CD4-positive, alpha-beta T cell (primary cell): ENCODE measurements at regions not wholly inside any gene's neighbourhood (a gene's known extent, or its start where the extent isn't known, plus 50 kb on each side); places are given as distances from the start of the nearest gene placed in this dataset.

Experiments used
- ATAC-seq: fragments of 200-7000 bp; cut with Tn5 transposase; one replicate; pipeline ENCODE4 v1.10.0; 2022; ENCODE audit warnings: mild to moderate bottlenecking; ENCODE audit not compliant: poor library complexity
- CTCF ChIA-PET: fragments of 350-600 bp; sonication (Branson Sonifier 250); formaldehyde crosslinking; loops from one replicate; lab custom pipeline; 2021; ENCODE audit warnings: antibody characterized with exemption, inconsistent platforms; lab: Charles Lee
- POLR2A ChIA-PET: fragments of 350-600 bp; sonication (Branson Sonifier 250); formaldehyde crosslinking; loops from one replicate; lab custom pipeline; 2021; ENCODE audit warnings: antibody characterized with exemption, inconsistent platforms; lab: Charles Lee
- DNase-seq, 14 experiments: peaks; one replicate each; pipeline ENCODE4 v3.0.0-alpha.2; 2013 to 2020; ENCODE audit warnings: mixed read lengths in 2 of 14
- H3K27ac ChIP-seq, 2 donors: one replicate each; pipeline versions ENCODE4 v1.5.1 to v1.7.0; 2013; ENCODE audit warnings: low read length in 2 of 2, low read depth in 1 of 2, mild to moderate bottlenecking in 1 of 2
- H3K27me3 ChIP-seq, 2 experiments: 1 replicate in 1 of 2; 2 replicates in 1 of 2; pipeline versions ENCODE4 v1.6.1 to v1.7.0; 2013; ENCODE audit warnings: low read length in 2 of 2, control low read depth in 1 of 2, mild to moderate bottlenecking in 1 of 2, moderate library complexity in 1 of 2; ENCODE audit not compliant: insufficient read depth in 2 of 2, control insufficient read depth in 1 of 2
- H3K36me3 ChIP-seq: one replicate; pipeline ENCODE4 v1.6.1; 2013; ENCODE audit warnings: low read length, control low read depth; ENCODE audit not compliant: insufficient read depth
- H3K4me1 ChIP-seq: one replicate; pipeline ENCODE4 v1.6.1; 2013; ENCODE audit warnings: low read length, control low read depth; ENCODE audit not compliant: insufficient read depth
- H3K4me3 ChIP-seq: one replicate; pipeline ENCODE4 v1.5.1; 2013; ENCODE audit warnings: mild to moderate bottlenecking, low read length, moderate library complexity
- H3K9me3 ChIP-seq, 2 experiments: 1 replicate in 1 of 2; 2 replicates in 1 of 2; pipeline versions ENCODE4 v1.6.1 to v1.7.0; 2013; ENCODE audit warnings: low read length in 2 of 2, mild to moderate bottlenecking in 2 of 2, control low read depth in 1 of 2, moderate library complexity in 1 of 2; ENCODE audit not compliant: control insufficient read depth in 1 of 2, insufficient read depth in 1 of 2
- H3K27ac Mint-ChIP-seq: one replicate; pipeline ENCODE4 v1.8.0; 2020; ENCODE audit warnings: mixed read lengths
- H3K27me3 Mint-ChIP-seq: one replicate; pipeline ENCODE4 v1.8.0; 2021; ENCODE audit warnings: mixed read lengths
- H3K36me3 Mint-ChIP-seq: one replicate; pipeline ENCODE4 v1.8.0; 2021; ENCODE audit warnings: low read depth, mixed read lengths
- H3K4me1 Mint-ChIP-seq: one replicate; pipeline ENCODE4 v1.8.0; 2021; ENCODE audit warnings: low read depth, mixed read lengths
- H3K4me3 Mint-ChIP-seq: one replicate; pipeline ENCODE4 v1.8.0; 2020; ENCODE audit warnings: mild to moderate bottlenecking, mixed read lengths
- H3K9me3 Mint-ChIP-seq: one replicate; pipeline ENCODE4 v1.8.0; 2020; ENCODE audit warnings: mixed read lengths
- intact Hi-C, 2 experiments: fragments of 100-400 bp; cut with DNase I in 1 of 2; cut with micrococcal nuclease in 1 of 2; formaldehyde crosslinking; loops; one replicate each; pipeline versions ENCODE4 v1.15.1 to v1.9.0; 2023 to 2025; cut with DNase I, micrococcal nuclease
- TF ChIP-seq, protein P1 (sequence below): fragments of 200-600 bp; IDR thresholded peaks from one replicate; pipeline ENCODE4 v1.8.0; 2022; ENCODE audit warnings: antibody characterized with exemption, mild to moderate bottlenecking

DNA sequence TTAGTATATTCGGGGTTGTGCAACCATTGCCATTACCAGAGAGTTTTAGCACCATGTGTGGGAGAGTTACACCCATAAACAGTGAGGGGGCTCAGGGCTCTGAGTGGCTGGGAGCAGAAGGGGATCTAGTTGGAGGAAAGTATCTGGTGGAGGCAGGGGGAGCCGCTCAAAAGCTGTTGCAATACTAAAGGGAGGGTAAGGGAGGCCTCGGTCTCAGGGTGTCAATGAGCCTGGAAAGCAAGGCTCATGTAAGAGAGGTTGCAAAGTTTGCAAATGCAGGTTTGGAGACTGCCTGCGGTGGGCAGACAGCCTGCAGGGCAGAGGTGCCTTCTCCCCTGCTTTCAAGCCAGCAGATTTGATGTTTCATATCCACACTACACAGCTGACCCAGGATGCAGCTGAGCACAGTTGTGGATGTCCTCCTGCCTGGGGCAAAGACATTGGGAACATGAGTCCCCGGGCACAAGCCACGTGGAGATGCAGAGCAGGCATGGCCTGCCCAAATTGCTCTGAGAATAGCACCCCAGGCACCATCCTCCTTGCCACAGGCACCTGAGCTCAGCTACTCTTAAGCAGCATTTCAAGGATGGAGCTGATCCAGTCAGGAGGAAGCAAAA is 181.4 kb downstream of the TLE3 start:
- no peak overlapping the region for H3K4me3 ChIP-seq
- no peaks in the 10 kb centered on the region for H3K9me3 ChIP-seq
- H3K4me1 Mint-ChIP-seq: no peaks in the 10 kb centered on the region
- no peaks in the 10 kb centered on the region for H3K36me3 ChIP-seq
- no peaks in the 10 kb centered on the region for H3K36me3 Mint-ChIP-seq
- POLR2A ChIA-PET: no interaction called here
- intact Hi-C loops: no loop called here
- CTCF ChIA-PET: no interaction called here
- no peaks in the 10 kb centered on the region for H3K27me3 Mint-ChIP-seq
- TF ChIP-seq, protein P1, sequence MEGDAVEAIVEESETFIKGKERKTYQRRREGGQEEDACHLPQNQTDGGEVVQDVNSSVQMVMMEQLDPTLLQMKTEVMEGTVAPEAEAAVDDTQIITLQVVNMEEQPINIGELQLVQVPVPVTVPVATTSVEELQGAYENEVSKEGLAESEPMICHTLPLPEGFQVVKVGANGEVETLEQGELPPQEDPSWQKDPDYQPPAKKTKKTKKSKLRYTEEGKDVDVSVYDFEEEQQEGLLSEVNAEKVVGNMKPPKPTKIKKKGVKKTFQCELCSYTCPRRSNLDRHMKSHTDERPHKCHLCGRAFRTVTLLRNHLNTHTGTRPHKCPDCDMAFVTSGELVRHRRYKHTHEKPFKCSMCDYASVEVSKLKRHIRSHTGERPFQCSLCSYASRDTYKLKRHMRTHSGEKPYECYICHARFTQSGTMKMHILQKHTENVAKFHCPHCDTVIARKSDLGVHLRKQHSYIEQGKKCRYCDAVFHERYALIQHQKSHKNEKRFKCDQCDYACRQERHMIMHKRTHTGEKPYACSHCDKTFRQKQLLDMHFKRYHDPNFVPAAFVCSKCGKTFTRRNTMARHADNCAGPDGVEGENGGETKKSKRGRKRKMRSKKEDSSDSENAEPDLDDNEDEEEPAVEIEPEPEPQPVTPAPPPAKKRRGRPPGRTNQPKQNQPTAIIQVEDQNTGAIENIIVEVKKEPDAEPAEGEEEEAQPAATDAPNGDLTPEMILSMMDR: no peak
- H3K27ac Mint-ChIP-seq: no peak overlapping the region
- no peaks in the 10 kb centered on the region for H3K27me3 ChIP-seq
- H3K4me1 ChIP-seq: no peaks in the 10 kb centered on the region
- ATAC-seq: no peak
- DNase-seq: no peak
- H3K4me3 Mint-ChIP-seq: no peak overlapping the region
- no peak overlapping the region for H3K27ac ChIP-seq
- no peaks in the 10 kb centered on the region for H3K9me3 Mint-ChIP-seq

DNA sequence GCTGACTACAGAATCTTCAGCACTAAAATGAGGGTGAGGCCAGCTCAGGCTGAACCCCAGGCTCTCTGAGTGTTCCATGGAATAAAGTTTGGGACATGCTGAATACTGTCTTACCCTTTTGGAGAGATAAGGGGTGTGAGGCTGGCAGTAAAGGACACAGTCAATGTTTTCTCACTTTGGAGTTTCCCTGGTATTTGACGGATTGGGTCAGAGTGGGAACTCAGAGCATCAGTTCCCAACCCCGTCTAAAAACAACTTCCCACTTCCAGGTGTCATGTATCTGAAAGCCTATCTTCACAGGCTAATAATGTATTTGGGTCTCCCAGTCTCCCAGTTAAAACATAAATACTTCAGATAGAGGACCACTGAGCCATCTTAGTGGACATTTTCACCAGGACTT is 180.7 kb downstream of the TLE3 start:
- TF ChIP-seq, protein P1: no peak
- Histone ChIP-seq H3K36me3 (no peaks in the 10 kb centered on the region), H3K4me1 (no peaks in the 10 kb centered on the region), H3K27me3 (no peaks in the 10 kb centered on the region), H3K27ac (no peak overlapping the region), H3K4me3 (no peak overlapping the region), H3K9me3 (no peaks in the 10 kb centered on the region)
- POLR2A ChIA-PET: no interaction called here
- Mint-ChIP-seq H3K9me3 (no peaks in the 10 kb centered on the region), H3K36me3 (no peaks in the 10 kb centered on the region), H3K4me3 (no peak overlapping the region), H3K27ac (no peak overlapping the region), H3K27me3 (no peaks in the 10 kb centered on the region), H3K4me1 (no peaks in the 10 kb centered on the region)
- CTCF ChIA-PET: no interaction called here
- ATAC-seq (no peak), DNase-seq (no peak)
- intact Hi-C loops: no loop called here

DNA sequence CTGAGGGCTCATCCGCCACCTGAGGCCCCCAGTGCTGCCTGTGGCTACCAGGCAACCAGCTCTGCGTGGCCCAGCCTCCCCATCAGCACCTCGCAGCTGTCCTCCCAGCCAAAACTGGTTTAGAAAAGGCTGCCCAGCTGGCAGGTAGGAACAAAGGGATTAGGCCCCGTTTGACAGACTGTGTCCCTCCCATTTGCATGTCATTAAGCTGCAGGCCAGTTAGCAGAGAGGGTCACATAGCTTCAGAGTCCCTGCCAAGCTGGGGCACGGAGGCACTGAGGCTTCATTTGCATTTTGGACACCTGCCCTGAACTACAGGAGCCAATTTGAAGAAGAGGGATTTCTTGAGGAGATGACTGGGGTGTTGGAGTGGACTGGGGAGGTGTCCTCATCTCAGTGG is 177.9 kb downstream of the TLE3 start:
- H3K36me3 ChIP-seq: no peaks in the 10 kb centered on the region
- intact Hi-C loops: no loop called here

More for the DNA sequence above, 177.9 kb downstream of the TLE3 start:
- no peaks in the 10 kb centered on the region for H3K36me3 Mint-ChIP-seq
- no peaks in the 10 kb centered on the region for H3K4me1 ChIP-seq
- H3K27ac ChIP-seq: no peak overlapping the region
- H3K4me3 ChIP-seq: no peak overlapping the region
- H3K27me3 ChIP-seq: no peaks in the 10 kb centered on the region
- ChIA-PET CTCF (no interaction called here), POLR2A (interaction anchor here (0.6 kb wide), 1 partner anchor 159 kb away, joined by 5 read pairs; no protein-coding TSS in a partner anchor)
- H3K4me1 Mint-ChIP-seq: no peaks in the 10 kb centered on the region
- H3K27ac Mint-ChIP-seq: no peak overlapping the region
- no peak for ATAC-seq
- TF ChIP-seq, protein P1: no peak
- peaks cover 0 to 6% of the 10 kb centered on the region in 2 experiments for H3K9me3 ChIP-seq
- no peak for DNase-seq
- no peaks in the 10 kb centered on the region for H3K27me3 Mint-ChIP-seq
- no peak overlapping the region for H3K4me3 Mint-ChIP-seq
- peaks cover 4% of the 10 kb centered on the region for H3K9me3 Mint-ChIP-seq
